D721Med (cell line): ENCODE measurements at regions not wholly inside any gene's neighbourhood (a gene's known extent, or its start where the extent isn't known, plus 50 kb on each side); places are given as distances from the start of the nearest gene placed in this dataset.

Experiments used
- DNase-seq: peaks from one replicate; pipeline ENCODE4 v3.0.0; 2011; ENCODE audit warnings: low spot score; ENCODE audit not compliant: insufficient read length
- FAIRE-seq: peaks from 2 replicates; lab custom pipeline; 2011; peaks lifted over from hg19 to GRCh38; lab: Jason Lieb, UNC
- TF ChIP-seq, protein P1 (sequence below): IDR thresholded peaks from 2 replicates; pipeline ENCODE4 v1.5.1; 2012; ENCODE audit warnings: mild to moderate bottlenecking, control low read depth; ENCODE audit not compliant: insufficient read depth; ENCODE audit errors: missing control alignments

GRCh38 chr2:404581-404980, 116.7 kb upstream of the ALKAL2 start:
- FAIRE-seq (no peak), DNase-seq (no peak)
- TF ChIP-seq, protein P1, sequence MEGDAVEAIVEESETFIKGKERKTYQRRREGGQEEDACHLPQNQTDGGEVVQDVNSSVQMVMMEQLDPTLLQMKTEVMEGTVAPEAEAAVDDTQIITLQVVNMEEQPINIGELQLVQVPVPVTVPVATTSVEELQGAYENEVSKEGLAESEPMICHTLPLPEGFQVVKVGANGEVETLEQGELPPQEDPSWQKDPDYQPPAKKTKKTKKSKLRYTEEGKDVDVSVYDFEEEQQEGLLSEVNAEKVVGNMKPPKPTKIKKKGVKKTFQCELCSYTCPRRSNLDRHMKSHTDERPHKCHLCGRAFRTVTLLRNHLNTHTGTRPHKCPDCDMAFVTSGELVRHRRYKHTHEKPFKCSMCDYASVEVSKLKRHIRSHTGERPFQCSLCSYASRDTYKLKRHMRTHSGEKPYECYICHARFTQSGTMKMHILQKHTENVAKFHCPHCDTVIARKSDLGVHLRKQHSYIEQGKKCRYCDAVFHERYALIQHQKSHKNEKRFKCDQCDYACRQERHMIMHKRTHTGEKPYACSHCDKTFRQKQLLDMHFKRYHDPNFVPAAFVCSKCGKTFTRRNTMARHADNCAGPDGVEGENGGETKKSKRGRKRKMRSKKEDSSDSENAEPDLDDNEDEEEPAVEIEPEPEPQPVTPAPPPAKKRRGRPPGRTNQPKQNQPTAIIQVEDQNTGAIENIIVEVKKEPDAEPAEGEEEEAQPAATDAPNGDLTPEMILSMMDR: no peak

GRCh38 chr2:403682-404081, 115.8 kb upstream of the ALKAL2 start:
- no peak for DNase-seq
- TF ChIP-seq, protein P1: no peak
- no peak for FAIRE-seq

DNA sequence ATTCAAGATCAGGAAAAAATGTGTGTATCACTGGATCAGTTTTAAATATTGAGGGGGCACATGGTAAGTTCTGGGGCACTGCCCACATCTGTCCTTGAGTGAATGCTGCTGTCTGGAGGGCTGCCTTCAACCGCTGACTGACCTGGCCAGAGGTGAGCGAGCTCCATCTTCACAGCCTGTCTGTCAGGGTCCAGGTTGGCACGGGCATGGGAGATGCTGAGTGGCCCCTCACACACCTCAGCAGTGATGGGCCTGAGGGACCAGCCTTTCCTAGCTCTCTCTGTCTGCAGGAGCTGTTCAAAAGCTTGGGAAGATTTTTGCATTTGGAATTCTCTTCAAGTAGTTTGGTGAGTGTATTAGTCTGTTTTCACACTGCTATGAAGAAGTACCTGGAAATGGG, 114.8 kb upstream of the ALKAL2 start:
- DNase-seq: no peak
- no peak for FAIRE-seq
- TF ChIP-seq, protein P1: no peak

GRCh38 chr2:402206-402605, 114.3 kb upstream of the ALKAL2 start:
- FAIRE-seq (no peak), DNase-seq (no peak)
- TF ChIP-seq, protein P1: no peak

DNA sequence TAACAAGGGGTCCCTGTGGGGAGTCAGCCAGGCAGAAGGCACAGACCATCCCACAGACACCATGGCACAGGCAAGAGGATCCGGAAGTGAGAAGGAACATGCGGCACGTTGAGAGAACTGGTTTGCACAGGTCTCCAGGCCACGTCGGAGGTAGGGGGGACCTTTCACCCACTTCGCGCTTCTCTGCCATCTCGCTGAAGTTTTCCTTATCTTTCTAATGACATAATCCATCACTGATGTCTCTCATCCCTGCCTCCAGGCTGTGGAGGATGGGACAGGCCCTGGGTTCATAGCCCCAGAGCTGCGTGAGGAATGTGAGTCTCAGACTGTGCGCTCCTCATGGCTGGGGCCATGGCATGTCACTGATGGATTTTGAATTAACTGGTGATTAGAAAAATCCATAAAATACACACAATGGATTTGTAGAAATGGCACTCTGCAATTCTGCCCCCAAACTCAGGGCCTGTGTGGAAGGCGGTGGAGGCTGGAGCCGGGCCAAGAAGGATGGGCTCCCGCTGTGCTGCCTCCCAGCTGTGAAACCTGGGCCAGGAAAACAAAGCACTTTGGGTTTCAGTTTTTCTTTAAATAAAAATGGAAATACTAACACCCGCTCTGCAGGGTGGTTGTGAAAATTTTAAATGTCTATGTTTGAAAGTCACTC, 113.3 kb upstream of the ALKAL2 start:
- TF ChIP-seq, protein P1: no peak
- FAIRE-seq: no peak
- DNase-seq: no peak

DNA sequence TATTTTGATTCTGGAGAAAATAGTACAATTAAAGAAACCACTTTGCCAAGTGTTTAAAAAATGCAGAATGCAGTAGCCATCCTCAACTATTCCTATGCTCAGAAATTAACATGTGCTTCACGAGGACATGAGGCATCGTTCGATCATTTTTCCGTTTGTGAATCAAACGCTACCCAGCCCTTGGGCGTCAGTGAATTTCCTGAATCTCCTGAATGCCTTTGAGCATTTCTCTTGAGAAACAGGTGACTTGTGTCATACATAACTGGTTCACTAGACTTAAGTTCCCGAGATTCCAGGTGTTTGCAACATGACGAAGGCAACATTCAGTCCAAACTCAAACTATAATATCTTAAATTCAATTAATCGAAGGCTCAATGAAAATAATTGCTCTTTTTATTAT, 110.0 kb upstream of the ALKAL2 start:
- TF ChIP-seq, protein P1: no peak
- DNase-seq (no peak), FAIRE-seq (no peak)

- TF ChIP-seq, protein P1: no peak
- FAIRE-seq (no peak), DNase-seq (no peak)
Observed at GRCh38 chr2:397521-397920, 109.6 kb upstream of the ALKAL2 start.
